ENCODE measurements at regions not wholly inside any gene's neighbourhood (a gene's known extent, or its start where the extent isn't known, plus 50 kb on each side); places are given as distances from the start of the nearest gene placed in this dataset.
"Not testable (repeated sequence)": the region's sequence is repeated elsewhere in the genome, so short reads cannot be mapped to it uniquely, and the experiment has no call there.

- H3K27me3 Mint-ChIP-seq, result peaks cover 12% of the 10 kb centered on the region
- no peak overlapping the region for H3K27ac Mint-ChIP-seq
- H3K9me3 Mint-ChIP-seq, result peaks cover 10% of the 10 kb centered on the region
- no peaks in the 10 kb centered on the region for H3K4me1 Mint-ChIP-seq (ENCODE audit: low read depth)
- no peaks in the 10 kb centered on the region for H3K36me3 Mint-ChIP-seq (ENCODE audit: low read depth)
- no peak overlapping the region for H3K4me3 Mint-ChIP-seq
Observed at GRCh38 chr3:194946091-194946490, 260.4 kb downstream of the FAM43A start.

- Mint-ChIP-seq H3K27ac (no peak overlapping the region), H3K36me3 (ENCODE audit: low read depth) (no peaks in the 10 kb centered on the region), H3K4me1 (ENCODE audit: low read depth) (no peaks in the 10 kb centered on the region), H3K27me3 (peaks cover 10% of the 10 kb centered on the region), H3K4me3 (no peak overlapping the region), H3K9me3 (peaks cover 10% of the 10 kb centered on the region)
Observed at GRCh38 chr3:194949592-194949991, 263.9 kb downstream of the FAM43A start.

- no peaks in the 10 kb centered on the region for H3K4me1 Mint-ChIP-seq (ENCODE audit: low read depth)
- no peaks in the 10 kb centered on the region for H3K36me3 Mint-ChIP-seq (ENCODE audit: low read depth)
- H3K4me3 Mint-ChIP-seq, result no peak overlapping the region
- H3K9me3 Mint-ChIP-seq, result peaks cover 10% of the 10 kb centered on the region
- H3K27me3 Mint-ChIP-seq, result peaks cover 10% of the 10 kb centered on the region
- no peak overlapping the region for H3K27ac Mint-ChIP-seq
Observed at GRCh38 chr3:194950906-194951628, 265.4 kb downstream of the FAM43A start.

- H3K4me3 Mint-ChIP-seq; H3K36me3 Mint-ChIP-seq (ENCODE audit: low read depth); H3K4me1 Mint-ChIP-seq (ENCODE audit: low read depth); H3K27ac Mint-ChIP-seq: not testable (repeated sequence)
- Mint-ChIP-seq H3K27me3 (peaks cover 10% of the 10 kb centered on the region), H3K9me3 (peaks cover 10% of the 10 kb centered on the region)
Observed at GRCh38 chr3:194951629-194951920, 265.9 kb downstream of the FAM43A start.

- Mint-ChIP-seq H3K4me3 (no peak overlapping the region), H3K36me3 (ENCODE audit: low read depth) (no peaks in the 10 kb centered on the region), H3K9me3 (peaks cover 10% of the 10 kb centered on the region), H3K4me1 (ENCODE audit: low read depth) (no peaks in the 10 kb centered on the region), H3K27ac (no peak overlapping the region), H3K27me3 (peaks cover 10% of the 10 kb centered on the region)
Observed at GRCh38 chr3:194951931-194952582, 266.4 kb downstream of the FAM43A start.

- H3K4me1 Mint-ChIP-seq (ENCODE audit: low read depth), result no peaks in the 10 kb centered on the region
- H3K9me3 Mint-ChIP-seq, result peaks cover 8% of the 10 kb centered on the region
- H3K27ac Mint-ChIP-seq, result no peak overlapping the region
- no peak overlapping the region for H3K4me3 Mint-ChIP-seq
- H3K27me3 Mint-ChIP-seq, result peaks cover 10% of the 10 kb centered on the region
- no peaks in the 10 kb centered on the region for H3K36me3 Mint-ChIP-seq (ENCODE audit: low read depth)
Observed at GRCh38 chr3:194952841-194953241, 267.2 kb downstream of the FAM43A start.

GRCh38 chr3:194953291-194953690 is 267.6 kb downstream of the FAM43A start:
- no peak overlapping the region for H3K4me3 Mint-ChIP-seq
- H3K4me1 Mint-ChIP-seq (ENCODE audit: low read depth), result no peaks in the 10 kb centered on the region
- H3K9me3 Mint-ChIP-seq, result peaks cover 7% of the 10 kb centered on the region
- H3K27me3 Mint-ChIP-seq, result peaks cover 6% of the 10 kb centered on the region
- H3K27ac Mint-ChIP-seq, result no peak overlapping the region
- H3K36me3 Mint-ChIP-seq (ENCODE audit: low read depth), result no peaks in the 10 kb centered on the region

GRCh38 chr3:194955546-194955945 is 269.9 kb downstream of the FAM43A start:
- Mint-ChIP-seq H3K9me3 (no peaks in the 10 kb centered on the region), H3K36me3 (ENCODE audit: low read depth) (no peaks in the 10 kb centered on the region), H3K27ac (no peak overlapping the region), H3K4me3 (no peak overlapping the region), H3K27me3 (no peaks in the 10 kb centered on the region), H3K4me1 (ENCODE audit: low read depth) (no peaks in the 10 kb centered on the region)

- no peaks in the 10 kb centered on the region for H3K36me3 Mint-ChIP-seq (ENCODE audit: low read depth)
Observed at GRCh38 chr3:194955979-194956696, 270.5 kb downstream of the FAM43A start.

GRCh38 chr3:194956697-194957396 is 271.2 kb downstream of the FAM43A start:
- H3K4me3 Mint-ChIP-seq, result no peak overlapping the region
- no peaks in the 10 kb centered on the region for H3K4me1 Mint-ChIP-seq (ENCODE audit: low read depth)
- H3K27me3 Mint-ChIP-seq, result no peaks in the 10 kb centered on the region
- H3K36me3 Mint-ChIP-seq (ENCODE audit: low read depth), result no peaks in the 10 kb centered on the region
- no peaks in the 10 kb centered on the region for H3K9me3 Mint-ChIP-seq
- no peak overlapping the region for H3K27ac Mint-ChIP-seq

More at GRCh38 chr3:194955979-194956696, 270.5 kb downstream of the FAM43A start:
- no peak overlapping the region for H3K4me3 Mint-ChIP-seq
- no peaks in the 10 kb centered on the region for H3K9me3 Mint-ChIP-seq
- H3K27ac Mint-ChIP-seq, result no peak overlapping the region
- no peaks in the 10 kb centered on the region for H3K4me1 Mint-ChIP-seq (ENCODE audit: low read depth)
- H3K27me3 Mint-ChIP-seq, result no peaks in the 10 kb centered on the region

- H3K9me3 Mint-ChIP-seq, result no peaks in the 10 kb centered on the region
- H3K27me3 Mint-ChIP-seq, result no peaks in the 10 kb centered on the region
- no peak overlapping the region for H3K27ac Mint-ChIP-seq
- H3K36me3 Mint-ChIP-seq (ENCODE audit: low read depth), result no peaks in the 10 kb centered on the region
- no peaks in the 10 kb centered on the region for H3K4me1 Mint-ChIP-seq (ENCODE audit: low read depth)
- H3K4me3 Mint-ChIP-seq, result no peak overlapping the region
Observed at GRCh38 chr3:194957743-194958240, 272.1 kb downstream of the FAM43A start.

GRCh38 chr3:194959217-194959616 is 273.5 kb downstream of the FAM43A start:
- no peaks in the 10 kb centered on the region for H3K36me3 Mint-ChIP-seq (ENCODE audit: low read depth)
- no peaks in the 10 kb centered on the region for H3K4me1 Mint-ChIP-seq (ENCODE audit: low read depth)
- H3K9me3 Mint-ChIP-seq, result no peaks in the 10 kb centered on the region
- no peak overlapping the region for H3K4me3 Mint-ChIP-seq
- no peak overlapping the region for H3K27ac Mint-ChIP-seq
- no peaks in the 10 kb centered on the region for H3K27me3 Mint-ChIP-seq

- H3K27ac Mint-ChIP-seq; H3K36me3 Mint-ChIP-seq (ENCODE audit: low read depth); H3K9me3 Mint-ChIP-seq; H3K4me3 Mint-ChIP-seq; H3K27me3 Mint-ChIP-seq; H3K4me1 Mint-ChIP-seq (ENCODE audit: low read depth): not testable (repeated sequence)
Observed at GRCh38 chr3:194959666-194960065, 274.0 kb downstream of the FAM43A start.

GRCh38 chr3:194960446-194961032 is 274.9 kb downstream of the FAM43A start:
- no peak overlapping the region for H3K4me3 Mint-ChIP-seq
- H3K27me3 Mint-ChIP-seq, result no peaks in the 10 kb centered on the region
- H3K4me1 Mint-ChIP-seq (ENCODE audit: low read depth), result no peaks in the 10 kb centered on the region
- no peaks in the 10 kb centered on the region for H3K9me3 Mint-ChIP-seq
- no peak overlapping the region for H3K27ac Mint-ChIP-seq
- no peaks in the 10 kb centered on the region for H3K36me3 Mint-ChIP-seq (ENCODE audit: low read depth)
